GM12872 (cell line): ENCODE measurements at regions not wholly inside any gene's neighbourhood (a gene's known extent, or its start where the extent isn't known, plus 50 kb on each side); places are given as distances from the start of the nearest gene placed in this dataset.

ENCODE experiments used
- CTCF ChIP-seq: IDR thresholded peaks from 3 replicates; pipeline ENCODE4 v1.5.1; 2011; ENCODE audit warnings: low read depth, mild to moderate bottlenecking, low read length, moderate library complexity; ENCODE audit not compliant: insufficient read depth

DNA sequence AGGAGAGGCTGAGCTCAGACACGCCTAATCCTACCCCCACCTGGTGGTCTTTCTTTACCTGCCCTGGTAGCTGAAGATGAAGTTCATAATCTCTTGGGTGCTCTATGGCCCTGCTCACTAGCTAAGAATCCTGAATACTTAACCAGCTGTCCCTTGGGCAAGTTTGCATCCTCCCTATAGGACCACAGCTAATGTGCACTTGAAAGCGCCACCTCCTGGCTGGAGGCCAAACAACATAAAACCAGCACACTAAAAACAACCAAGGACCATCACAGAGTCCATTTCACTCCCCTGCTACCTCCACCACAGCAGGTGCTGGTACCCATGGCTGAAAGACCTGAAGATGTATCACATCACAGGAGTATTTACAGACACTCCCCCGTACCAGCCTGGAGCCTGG lies 155.5 kb upstream of the SLC24A3 start:
- TF ChIP-seq CTCF = peak; percentile 39; the same call in 1 of the 3 replicates

DNA sequence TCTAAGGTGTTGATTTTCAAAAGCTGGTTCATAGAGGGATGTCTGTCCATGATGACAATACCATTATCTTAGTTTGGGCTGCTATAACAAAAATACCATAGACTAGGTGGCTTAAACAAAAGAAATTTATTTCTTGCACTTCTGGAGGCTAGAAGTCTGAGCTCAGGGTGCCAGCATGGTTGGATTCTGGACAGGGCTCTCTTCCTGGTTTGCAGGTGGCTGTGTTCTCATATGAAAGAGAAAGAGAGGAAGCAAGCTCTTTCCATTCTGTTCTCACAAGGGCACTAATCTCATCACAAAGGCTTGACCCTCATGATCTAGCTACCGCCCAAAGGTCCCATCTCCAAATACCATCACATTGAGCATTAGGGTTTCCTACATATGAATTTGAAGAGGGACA lies 144.5 kb upstream of the SLC24A3 start:
- TF ChIP-seq CTCF = no peak

DNA sequence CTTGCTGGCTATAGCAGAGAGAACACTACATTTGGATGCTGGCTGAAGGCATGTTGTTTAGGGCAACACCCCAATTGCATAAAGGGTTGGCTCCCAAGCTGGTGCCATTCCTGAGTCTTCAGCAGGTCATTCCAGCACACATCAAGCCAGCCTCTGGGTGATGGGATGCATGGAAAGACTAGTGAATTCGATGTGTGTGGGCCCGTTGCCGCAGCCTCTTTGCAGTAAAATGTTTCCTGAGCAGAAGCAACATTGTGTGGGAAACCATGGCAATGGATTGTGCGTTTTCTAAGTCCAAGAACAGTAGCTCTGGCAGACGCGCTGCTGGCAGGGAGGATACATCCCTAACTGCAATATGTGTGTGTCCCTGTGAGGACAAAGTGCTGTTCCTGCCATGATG lies 142.4 kb upstream of the SLC24A3 start:
- no peak for TF ChIP-seq CTCF

GRCh38 chr20:19070681-19071445 lies 141.6 kb upstream of the SLC24A3 start:
- TF ChIP-seq CTCF = no peak

GRCh38 chr20:19071446-19071725 lies 141.1 kb upstream of the SLC24A3 start:
- no peak for TF ChIP-seq CTCF

DNA sequence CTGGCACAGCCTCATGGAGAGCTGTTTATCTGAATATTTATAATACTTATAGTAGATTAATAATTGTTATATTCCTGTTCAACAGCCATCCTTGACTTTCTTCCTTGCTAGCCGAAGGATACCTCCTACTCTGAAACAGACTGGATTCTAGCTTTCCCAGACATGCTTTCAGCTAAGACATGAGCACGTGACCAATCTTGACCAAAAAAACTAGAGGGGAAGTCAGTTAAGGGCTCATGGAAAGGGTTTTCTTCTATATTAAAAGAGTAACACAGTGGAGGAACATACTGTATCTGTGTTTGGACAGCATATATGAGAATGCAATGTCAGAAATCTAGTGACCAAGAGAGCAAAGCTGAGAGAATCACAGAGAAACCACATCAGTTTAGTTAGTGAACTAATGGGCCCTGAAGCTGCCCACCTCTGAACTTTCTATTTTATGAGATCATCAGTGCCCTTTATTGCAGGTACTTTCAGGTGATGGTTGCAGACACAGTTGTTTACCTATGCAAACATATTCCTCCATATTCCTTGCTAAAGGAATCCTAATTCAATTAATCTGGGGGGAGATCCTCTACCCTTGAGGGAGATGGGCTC lies 140.4 kb upstream of the SLC24A3 start:
- no peak for TF ChIP-seq CTCF

DNA sequence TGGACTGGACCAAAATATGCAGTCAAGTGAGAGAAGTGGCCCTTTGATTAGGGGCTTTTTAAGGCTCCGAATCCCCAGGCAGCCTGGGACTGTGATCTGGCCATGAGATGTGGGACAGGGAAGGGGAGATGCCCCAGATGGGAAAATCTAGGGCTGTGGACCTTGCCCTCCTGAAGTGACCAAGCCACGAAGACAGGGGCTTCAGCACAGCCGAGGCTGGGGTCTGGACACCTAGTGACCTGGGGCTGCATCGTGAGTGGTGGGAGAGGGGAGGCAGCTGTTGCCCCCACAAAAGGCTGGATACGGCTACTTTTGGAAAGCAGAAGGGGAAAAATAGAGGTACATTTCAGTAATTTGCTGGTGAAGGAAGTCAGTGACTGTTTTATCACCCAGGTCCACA lies 139.5 kb upstream of the SLC24A3 start:
- TF ChIP-seq CTCF = no peak
